ENCODE measurements at regions not wholly inside any gene's neighbourhood (a gene's known extent, or its start where the extent isn't known, plus 50 kb on each side); places are given as distances from the start of the nearest gene placed in this dataset.

GRCh38 chr13:76024151-76024550 is 388.0 kb downstream of the LMO7 start:
- TF ChIP-seq CTCF (IDR thresholded peaks at IDR 0.05), result no peak
- TF ChIP-seq POLR2A (IDR thresholded peaks at IDR 0.05), result no peak
- TF ChIP-seq POLR2AphosphoS5 (IDR thresholded peaks at IDR 0.05), result no peak
- no peak for TF ChIP-seq EP300 (IDR thresholded peaks at IDR 0.05)

Data from sigmoid colon (tissue), 4 donors.